Left renal pelvis (tissue), 4 donors: ENCODE measurements at regions not wholly inside any gene's neighbourhood (a gene's known extent, or its start where the extent isn't known, plus 50 kb on each side); places are given as distances from the start of the nearest gene placed in this dataset.
"Not testable (repeated sequence)": the region's sequence is repeated elsewhere in the genome, so short reads cannot be mapped to it uniquely, and the experiment has no call there.

Experiments used
- DNase-seq, 4 donors: peaks; one replicate each; pipeline ENCODE4 v3.0.0-alpha.2; 2013; ENCODE audit warnings: low read depth in 4 of 4, low spot score in 3 of 4

DNA sequence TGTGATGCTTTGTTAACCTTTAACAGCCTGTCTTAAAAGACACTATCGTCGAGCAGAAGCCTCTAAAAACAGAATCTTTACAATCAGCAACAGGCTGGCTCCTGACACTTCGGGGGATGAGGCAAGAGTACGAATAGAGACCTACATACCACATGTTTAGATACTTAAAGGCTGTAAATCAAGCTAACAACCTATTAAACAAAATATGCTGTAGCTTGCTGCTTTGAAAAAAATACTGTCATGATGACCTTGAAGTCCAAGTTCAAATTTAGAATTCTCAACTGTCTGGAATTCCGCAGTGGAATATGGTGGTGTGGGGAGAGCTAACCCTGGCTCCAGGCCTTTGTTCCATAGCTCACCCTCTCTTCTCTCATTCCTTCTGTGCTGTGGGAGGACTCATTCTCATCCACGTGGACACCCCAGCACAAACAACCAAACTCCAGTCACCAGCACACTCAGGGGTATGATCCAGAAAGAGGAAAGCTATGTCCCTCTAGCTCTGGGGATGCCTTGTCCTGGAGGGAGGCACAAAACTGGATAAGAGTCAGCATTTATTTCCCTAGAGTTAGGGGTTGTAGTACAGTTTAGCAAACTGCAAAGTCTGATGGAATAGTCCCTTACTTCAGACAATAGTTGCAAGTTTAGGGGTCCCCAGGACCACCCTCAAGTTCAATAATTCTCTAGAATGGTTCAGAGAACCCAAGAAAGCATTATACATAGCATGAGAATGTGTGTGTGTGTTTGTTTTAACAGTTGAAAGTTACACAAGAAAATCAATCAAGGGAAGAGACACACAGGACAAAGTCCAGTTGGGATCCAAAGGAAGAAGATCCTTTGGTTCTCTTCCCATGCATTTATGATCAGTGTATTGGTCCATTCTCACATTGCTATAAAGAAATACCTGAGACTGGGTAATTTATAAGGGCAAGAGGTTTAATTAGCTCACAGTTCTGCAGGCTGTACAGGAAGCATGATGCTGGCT lies 196.1 kb upstream of the SVIL start:
- no peak for DNase-seq

DNA sequence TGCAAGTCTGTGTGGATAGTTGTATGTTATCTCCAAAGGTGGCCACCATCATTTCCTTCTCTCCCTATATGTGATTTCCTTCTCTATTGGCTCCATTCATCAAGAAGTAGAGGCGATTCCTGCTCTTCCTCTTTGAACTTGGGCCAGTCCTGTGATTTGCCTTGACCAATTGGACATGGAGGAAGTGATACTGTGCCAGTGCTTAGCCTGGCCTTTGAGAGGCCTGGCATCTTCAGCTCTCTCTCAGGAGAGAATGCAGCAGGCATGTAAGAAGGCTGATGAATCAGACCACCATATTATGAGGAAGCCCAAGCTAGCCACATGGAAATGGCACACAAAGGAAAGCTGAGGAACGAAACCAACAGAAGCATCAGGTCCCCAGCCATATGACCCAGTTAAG lies 195.0 kb upstream of the SVIL start:
- DNase-seq = no peak

DNA sequence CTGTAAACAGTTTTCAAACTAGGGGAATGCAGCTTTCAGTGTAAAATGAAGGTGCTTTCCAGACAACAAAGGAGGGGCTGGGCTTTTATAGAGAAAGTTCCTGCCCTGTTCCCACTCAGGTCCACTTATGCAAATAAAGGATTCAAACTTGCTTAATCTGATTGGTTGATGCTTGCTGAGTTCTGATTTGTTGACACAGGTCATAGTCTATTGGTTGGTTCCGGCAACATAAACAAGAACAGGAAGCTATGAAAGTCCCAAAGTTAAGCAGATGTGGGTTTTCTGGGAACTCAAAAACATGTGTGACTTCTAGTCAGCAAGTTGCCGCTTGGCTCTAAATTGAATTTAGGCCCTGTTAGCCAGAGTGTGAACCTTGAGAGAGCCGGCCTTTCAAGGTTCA lies 194.2 kb upstream of the SVIL start:
- no peak for DNase-seq

DNA sequence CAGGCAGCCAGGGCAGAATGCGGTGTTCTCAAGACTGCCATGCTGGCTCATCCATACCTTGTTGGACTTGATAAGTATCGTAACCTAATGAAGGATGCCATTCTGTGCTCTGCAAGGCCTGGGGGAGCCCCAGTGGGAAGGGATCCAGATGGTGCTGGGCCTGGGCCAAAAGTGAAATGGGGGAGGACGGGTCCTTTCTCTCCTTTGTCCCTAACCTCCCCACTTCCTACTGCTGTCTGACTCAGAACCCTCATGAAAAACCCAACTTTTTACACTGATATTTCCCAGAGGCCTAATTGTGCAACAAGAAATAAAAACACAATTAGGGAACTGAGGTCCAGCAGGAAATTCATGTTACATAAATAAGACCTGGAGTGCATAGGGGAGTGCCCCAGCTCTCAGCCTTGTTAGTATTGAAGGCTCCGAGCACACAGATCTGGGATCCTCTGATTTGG lies 193.7 kb upstream of the SVIL start:
- DNase-seq = no peak

DNA sequence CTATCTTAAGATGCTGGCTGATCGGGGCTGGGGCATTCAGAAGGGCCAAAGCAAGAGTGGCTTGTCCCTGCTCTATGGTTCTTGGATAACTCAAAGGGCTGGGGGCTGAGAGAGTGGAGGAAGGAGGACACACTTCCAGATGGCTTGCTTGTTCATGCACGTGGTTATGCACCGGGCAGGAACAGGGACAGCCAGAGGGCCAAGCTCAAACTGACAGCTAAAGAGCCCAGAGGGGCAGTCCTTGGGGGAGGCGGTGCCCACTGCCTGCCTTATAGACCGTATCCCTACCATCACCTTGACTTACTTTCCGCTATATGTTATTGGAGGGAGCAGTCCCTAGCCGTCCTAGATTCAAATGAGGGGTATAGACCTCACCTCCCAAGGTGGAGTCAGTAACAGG lies 192.7 kb upstream of the SVIL start:
- DNase-seq = no peak

DNA sequence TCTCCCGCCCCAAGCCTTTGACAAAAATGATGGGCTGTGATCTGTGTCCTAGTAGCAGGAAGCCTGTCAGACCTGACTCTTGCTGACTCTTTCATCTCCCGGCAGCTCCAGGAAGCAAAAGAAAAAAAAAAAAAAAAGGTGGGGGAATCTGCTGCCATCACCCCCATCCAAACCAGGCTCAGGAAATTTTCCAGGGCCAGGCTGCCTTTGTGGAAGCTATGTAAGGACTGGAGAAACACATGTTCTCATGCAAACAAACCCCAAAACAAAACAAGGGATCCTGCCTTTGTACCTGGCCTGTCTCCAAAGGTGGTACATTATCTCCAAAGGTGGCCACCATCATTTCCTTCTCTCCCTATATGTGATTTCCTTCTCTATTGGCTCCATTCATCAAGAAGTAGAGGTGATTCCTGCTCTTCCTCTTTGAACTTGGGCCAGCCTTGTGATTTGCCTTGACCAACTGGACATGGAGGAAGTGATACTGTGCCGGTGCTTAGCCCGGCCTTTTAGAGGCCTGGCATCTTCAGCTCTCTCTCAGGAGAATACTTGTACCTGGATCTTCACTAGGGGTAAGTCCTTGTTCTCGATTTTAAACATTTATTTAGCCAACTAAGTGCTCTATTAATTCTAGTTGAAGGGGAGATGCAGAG lies 192.2 kb upstream of the SVIL start:
- DNase-seq = no peak

DNA sequence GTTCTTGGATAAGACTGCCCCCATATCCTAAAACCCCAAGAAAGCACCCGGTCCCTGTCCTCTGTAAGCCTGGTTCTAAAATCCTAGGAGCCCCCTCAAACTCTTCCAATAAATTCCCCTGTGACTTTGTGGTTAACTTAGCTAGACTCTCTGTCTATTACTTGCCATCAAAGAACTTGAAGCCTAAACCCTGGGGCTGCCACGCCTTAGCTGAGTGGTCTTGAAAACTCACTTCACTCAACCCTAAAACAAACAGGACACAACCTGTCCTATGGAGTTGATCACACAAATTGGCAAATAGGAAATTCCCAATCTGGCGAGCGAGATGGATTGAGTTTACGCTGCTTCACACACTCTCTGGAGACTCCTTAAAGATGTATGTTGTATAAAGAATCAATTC lies 191.4 kb upstream of the SVIL start:
- no peak for DNase-seq

DNA sequence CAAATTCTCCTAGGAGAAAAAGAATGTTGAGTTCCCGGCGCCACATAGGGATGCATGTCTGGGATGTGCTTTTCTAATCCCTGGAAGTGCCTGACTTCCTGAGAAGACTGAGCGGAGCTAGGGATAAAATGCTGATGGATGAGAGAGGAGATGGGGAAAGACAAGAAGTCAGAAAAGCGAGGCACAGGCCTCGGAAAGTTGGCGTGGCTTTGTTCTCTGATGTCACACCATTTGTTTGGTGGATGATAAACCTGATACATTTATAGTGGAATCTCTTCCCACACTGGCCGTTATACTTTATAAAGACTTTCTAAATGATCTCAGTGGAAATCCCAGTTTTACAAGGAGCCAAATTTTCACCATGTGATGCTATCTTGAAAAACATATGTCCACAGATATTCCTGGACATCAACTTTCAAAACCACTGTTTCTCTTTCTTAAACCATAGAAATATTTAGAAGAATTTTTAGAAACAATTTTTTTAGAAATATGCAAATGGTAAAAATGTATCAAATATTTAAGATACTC lies 188.8 kb upstream of the SVIL start:
- DNase-seq = no peak

DNA sequence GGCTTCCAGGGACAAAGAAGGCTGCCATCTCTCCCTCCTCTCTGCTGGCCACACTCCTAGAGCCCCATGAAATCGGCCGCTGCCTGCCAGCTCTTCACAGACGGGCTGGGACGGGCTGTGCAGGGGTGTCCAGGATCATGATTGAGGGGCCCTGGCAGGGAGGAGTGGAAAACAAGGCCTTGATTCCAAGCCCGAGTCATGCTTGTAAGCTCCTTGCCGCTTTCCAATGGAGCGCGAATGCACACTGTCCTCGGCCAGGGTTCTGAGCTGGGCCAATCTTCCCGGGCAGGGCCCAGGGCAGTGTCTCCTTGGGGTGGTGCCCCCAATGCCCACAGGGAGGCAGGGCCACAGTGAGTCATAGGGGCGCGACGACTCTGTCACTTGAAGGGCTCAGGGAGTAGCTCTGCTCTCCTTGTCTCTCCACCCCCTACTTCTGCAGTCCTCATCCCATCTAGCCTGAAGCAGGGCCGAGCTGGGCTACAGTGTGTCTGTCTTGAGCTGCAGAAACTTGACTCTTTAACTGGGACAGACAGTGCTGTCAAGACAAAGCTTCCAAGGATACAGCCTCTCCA lies 186.2 kb upstream of the SVIL start:
- DNase-seq = no peak

DNA sequence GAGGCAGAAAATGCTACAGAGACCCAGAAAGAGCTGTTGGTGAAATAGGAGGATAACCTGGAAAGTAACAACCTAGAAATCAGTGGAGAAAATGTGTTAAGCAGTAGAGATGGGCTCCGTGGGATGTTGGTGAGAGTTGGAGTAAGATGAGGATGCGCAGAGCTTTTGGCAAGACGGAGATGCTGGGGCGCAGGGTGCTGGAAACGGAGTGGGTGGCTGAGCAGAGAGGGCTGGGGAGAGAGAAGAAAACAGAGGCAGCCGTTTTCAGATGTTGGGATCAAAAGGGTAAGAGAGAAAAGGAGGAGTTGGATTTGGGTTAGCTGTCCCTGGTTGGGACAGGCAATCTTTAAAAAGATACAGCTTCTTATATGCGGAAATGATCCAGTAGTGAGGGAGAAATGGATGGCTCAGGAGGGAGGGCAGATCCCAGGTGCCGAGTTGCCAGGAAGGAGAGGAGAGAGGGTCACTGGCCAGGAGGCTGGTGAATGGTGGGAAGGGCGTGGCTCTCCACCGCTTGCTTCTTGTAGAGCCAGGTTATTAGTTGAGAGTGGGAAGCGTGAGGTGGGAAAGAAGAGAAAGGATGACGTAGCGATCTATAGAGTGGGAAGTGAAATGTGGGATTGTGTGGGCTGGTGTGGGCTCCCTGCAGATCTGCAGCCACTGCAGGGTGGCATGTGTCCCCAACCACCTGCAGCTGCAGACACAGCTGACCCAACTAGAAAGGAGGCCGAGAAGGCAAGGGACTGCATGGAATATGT lies 182.2 kb upstream of the SVIL start:
- no peak for DNase-seq

DNA sequence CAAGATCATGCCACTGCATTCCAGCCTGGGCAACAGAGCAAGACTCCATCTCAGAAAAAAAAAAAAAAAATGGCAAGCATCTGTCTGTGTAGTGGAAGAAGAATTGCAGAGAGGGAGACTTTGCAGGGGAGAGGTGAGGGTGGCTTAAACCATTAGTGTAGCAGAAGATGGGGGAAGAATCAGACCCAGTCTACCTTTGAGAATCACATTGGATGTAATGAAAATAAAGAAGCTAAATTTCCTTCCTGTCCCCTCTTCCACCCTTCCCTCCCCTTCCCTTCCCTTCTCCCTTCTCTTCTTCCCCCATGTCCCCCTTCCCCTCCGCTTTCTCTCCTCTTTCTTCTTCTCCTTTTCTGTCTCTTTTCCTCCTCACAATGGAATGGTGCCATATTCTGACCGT lies 180.8 kb upstream of the SVIL start:
- DNase-seq = no peak

DNA sequence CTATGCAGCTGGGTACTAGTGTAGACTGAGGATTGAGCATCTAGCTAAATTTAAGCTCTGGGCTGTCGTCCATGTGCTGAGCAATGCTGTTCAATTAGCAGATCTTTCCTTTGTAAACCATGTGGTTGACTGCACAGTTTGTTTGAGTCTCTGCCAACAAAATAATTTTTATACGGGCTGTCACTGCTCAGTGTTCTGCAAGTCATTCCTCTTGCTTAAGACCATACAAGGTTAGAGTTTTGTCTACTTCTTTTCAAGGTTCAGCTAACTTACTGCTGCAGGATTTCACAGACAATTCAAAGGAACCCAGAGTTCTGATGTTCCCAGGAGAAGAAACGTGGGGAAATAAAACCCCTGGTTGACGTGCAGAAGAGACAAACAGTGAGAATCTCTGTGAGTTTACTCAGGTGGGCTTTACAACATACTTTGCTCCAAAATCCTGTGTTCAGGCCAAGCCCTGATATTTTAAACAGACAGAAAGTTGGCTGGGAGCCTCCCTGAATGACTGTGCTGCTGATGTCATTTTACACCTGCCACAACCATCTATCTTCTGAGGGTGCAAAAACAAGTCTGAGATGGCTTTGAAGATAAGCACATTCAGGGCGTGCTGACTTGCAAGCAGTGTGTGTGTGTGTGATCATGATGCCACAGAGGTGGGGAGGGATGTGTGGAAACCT lies 177.1 kb upstream of the SVIL start:
- DNase-seq = peak in 1 of 4 donors; percentile 52

DNA sequence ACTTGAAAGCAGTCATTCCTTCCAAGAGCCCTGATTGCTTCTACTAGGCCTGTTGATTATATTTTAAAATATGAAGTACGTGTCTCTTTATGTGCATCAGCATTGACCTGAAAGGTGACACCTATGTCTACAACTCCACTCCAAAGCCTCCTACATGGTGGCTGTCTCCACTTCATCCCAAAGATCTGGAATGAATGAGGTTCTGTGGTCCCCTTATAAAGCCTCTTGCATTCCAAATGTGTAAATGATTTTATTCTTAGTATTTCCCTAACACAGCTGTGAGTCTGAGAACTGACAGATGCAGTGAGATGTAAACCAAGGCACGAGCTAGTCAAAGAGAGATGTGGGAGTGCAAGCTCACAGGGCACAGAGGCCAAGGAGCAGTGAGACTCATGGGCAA lies 176.0 kb upstream of the SVIL start:
- DNase-seq = no peak

DNA sequence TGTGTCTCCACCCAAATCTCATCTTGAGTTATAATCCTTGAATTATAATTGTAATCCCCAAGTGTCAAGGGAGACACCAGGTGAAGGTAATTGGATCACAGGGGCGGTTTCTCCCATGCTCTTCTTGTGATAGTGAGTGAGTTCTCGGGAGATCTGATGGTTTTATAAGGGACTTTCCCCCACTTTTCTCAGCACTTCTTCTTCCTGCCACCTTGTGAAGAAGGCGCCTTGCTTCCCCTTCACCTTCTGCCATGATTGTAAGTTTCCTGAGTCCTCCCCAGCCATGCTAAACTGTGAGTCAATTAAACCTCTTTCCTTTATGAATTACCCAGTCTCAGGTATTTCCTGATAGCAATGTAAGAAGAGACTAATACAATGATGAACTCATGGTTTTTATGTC lies 175.5 kb upstream of the SVIL start:
- not testable (repeated sequence) for DNase-seq

DNA sequence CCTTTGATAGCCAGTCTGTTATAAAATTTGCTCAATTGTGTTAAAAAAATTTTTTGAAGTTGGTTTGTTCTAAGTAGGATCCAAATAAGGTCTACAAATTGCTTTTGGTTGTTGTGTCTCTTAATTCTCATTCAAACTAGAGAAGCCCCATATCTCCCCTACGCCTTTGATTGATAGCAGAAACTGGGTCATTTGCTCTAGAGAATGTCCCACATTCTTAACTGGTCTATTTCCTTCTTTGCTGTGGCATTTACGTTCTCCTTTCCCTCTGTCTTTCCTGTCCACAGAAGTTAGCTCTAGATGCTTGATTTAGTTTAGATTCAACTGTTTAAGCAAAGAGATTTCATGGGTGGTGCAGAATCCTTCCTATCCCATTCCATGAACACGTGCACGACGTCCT lies 174.6 kb upstream of the SVIL start:
- no peak for DNase-seq

DNA sequence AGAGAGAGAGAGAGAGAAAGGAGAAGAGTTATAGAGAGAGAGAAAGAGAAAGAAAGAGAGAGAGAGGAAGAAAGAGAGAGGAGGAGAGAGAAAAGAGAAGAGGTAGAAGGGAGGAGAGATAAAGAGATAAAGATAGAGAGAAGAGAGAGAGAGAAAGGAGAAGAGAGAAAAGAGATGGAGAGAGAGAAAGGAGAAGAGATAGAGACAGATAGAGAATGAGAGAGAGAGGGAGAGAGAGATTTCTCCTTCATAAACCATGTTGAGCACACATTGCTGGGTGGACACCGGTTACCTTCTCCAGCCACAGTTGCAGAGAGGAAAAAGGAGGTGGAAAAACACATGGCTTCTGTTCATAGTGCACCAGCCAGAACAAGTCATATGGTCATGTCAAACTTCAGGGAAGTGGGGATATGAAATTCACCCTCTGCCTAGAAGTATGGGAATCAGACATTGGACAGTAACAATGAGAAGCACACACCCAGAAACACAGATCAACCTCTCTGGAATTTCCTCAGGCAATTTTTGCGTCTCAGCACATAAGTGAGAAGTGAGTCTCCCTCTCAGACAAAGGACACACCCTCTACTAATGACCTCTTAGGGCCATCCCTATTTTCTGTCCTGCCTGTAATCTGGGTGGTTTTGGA lies 172.5 kb upstream of the SVIL start:
- DNase-seq = no peak

DNA sequence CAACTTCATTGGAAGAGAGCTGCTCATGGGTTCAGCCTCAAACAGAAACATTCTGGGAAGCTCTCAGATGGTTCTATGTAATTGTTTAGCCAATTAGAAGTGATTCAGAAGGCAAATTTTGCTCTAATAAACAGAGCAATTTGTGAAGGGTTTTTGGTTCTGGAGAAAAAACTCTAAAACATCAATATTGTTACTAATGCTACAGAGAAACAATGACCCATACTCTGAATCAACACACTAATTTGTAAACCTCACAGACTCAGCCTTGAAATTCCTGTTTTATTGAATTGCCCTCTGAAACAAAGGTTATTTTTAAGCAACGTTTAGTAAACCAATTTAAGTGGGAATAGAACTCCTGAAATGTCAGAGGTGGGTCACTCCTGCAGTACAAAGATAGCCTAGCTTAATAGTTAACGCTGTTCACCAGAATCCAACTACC lies 171.6 kb upstream of the SVIL start:
- DNase-seq = no peak

DNA sequence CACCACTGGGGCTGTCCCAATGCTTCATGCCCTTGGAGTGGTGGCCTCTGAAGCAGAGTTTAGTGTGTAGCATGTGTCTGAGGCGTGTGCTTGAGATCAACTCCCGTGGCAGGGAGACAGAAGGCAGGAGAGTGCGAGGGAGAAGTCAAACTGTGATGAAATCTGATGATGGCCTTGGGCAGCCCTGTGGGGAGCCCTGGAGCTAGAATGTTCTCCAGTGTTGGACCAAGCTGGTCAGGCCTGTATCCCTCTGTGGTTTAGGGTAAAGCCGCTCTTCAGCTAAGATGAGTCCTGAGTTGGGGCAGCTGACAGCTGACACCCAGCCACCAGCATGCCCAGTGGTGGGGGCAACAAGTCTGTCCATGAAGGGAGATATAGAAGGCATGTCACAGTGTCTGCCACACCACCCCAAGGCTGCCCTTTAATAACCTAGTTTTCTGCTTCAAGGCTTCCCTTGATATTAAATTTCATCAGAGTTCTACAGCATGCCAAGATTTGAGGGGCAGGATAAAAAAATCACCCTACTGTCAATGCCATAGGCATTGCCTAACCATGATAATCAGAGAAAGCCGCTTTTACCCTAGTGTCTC lies 170.5 kb upstream of the SVIL start:
- DNase-seq = no peak
